ENCODE measurements at regions not wholly inside any gene's neighbourhood (a gene's known extent, or its start where the extent isn't known, plus 50 kb on each side); places are given as distances from the start of the nearest gene placed in this dataset.

GRCh38 chr1:60274422-60275290, 201.1 kb upstream of the C1orf87 start:
- no peak overlapping the region for H3K9ac ChIP-seq (ENCODE audit: low read length in 3 of 3)
- FAIRE-seq (no peak), DNase-seq (peak in 2 of 5 donors; percentile 52 to 69)

GRCh38 chr1:60273185-60273584, 199.6 kb upstream of the C1orf87 start:
- Histone ChIP-seq H3K4me3 (ENCODE audit: low read length in 3 of 3) (no peak overlapping the region), H3K27ac (ENCODE audit: low read depth in 2 of 2, low read length in 2 of 2) (no peak overlapping the region), H3K4me1 (ENCODE audit: control insufficient read depth in 2 of 3, insufficient read depth in 2 of 3, low read depth in 1 of 3, low read length in 3 of 3) (no peaks in the 10 kb centered on the region), H3K36me3 (ENCODE audit: control insufficient read depth in 2 of 3, insufficient read depth in 3 of 3, low read length in 3 of 3) (no peaks in the 10 kb centered on the region), H3K27me3 (ENCODE audit: control insufficient read depth, insufficient read depth, low read length) (no peaks in the 10 kb centered on the region), H3K9me3 (ENCODE audit: control insufficient read depth in 2 of 3, insufficient read depth in 1 of 3, low read length in 3 of 3) (no peaks in the 10 kb centered on the region), H3K9ac (ENCODE audit: low read length in 3 of 3) (no peak overlapping the region)
- intact Hi-C loops (cut with DNase I): no loop called here
- DNase-seq: no peak
- TF ChIP-seq CTCF (IDR thresholded peaks at IDR 0.05; ENCODE audit: borderline replicate concordance, extremely low read depth, insufficient read depth): no peak
- FAIRE-seq: no peak

More at GRCh38 chr1:60274422-60275290, 201.1 kb upstream of the C1orf87 start:
- Histone ChIP-seq H3K4me1 (ENCODE audit: control insufficient read depth in 2 of 3, insufficient read depth in 2 of 3, low read depth in 1 of 3, low read length in 3 of 3) (no peaks in the 10 kb centered on the region), H3K27me3 (ENCODE audit: control insufficient read depth, insufficient read depth, low read length) (no peaks in the 10 kb centered on the region), H3K4me3 (ENCODE audit: low read length in 3 of 3) (no peak overlapping the region), H3K9me3 (ENCODE audit: control insufficient read depth in 2 of 3, insufficient read depth in 1 of 3, low read length in 3 of 3) (no peaks in the 10 kb centered on the region), H3K27ac (ENCODE audit: low read depth in 2 of 2, low read length in 2 of 2) (no peak overlapping the region), H3K36me3 (ENCODE audit: control insufficient read depth in 2 of 3, insufficient read depth in 3 of 3, low read length in 3 of 3) (no peaks in the 10 kb centered on the region)
- no peak for TF ChIP-seq CTCF (IDR thresholded peaks at IDR 0.05; ENCODE audit: borderline replicate concordance, extremely low read depth, insufficient read depth)
- intact Hi-C loops (cut with DNase I): no loop called here

GRCh38 chr1:60271041-60271440, 197.5 kb upstream of the C1orf87 start:
- DNase-seq (no peak), FAIRE-seq (no peak)
- Histone ChIP-seq H3K4me1 (ENCODE audit: control insufficient read depth in 2 of 3, insufficient read depth in 2 of 3, low read depth in 1 of 3, low read length in 3 of 3) (no peaks in the 10 kb centered on the region), H3K4me3 (ENCODE audit: low read length in 3 of 3) (no peak overlapping the region), H3K9me3 (ENCODE audit: control insufficient read depth in 2 of 3, insufficient read depth in 1 of 3, low read length in 3 of 3) (no peaks in the 10 kb centered on the region), H3K9ac (ENCODE audit: low read length in 3 of 3) (no peak overlapping the region), H3K27ac (ENCODE audit: low read depth in 2 of 2, low read length in 2 of 2) (no peak overlapping the region), H3K27me3 (ENCODE audit: control insufficient read depth, insufficient read depth, low read length) (no peaks in the 10 kb centered on the region), H3K36me3 (ENCODE audit: control insufficient read depth in 2 of 3, insufficient read depth in 3 of 3, low read length in 3 of 3) (no peaks in the 10 kb centered on the region)
- intact Hi-C loops (cut with DNase I): no loop called here
- TF ChIP-seq CTCF (IDR thresholded peaks at IDR 0.05; ENCODE audit: borderline replicate concordance, extremely low read depth, insufficient read depth): no peak
